GM19328 (cell line): ENCODE measurements at regions not wholly inside any gene's neighbourhood (a gene's known extent, or its start where the extent isn't known, plus 50 kb on each side); places are given as distances from the start of the nearest gene placed in this dataset.

Experiments
- ATAC-seq: cut with Tn5 transposase; IDR thresholded peaks from one replicate; pipeline ENCODE4 v1.9.1; 2021; ENCODE audit warnings: mild to moderate bottlenecking, moderate library complexity; ENCODE audit not compliant: unreplicated experiment

- ATAC-seq: no peak
Observed at GRCh38 chr10:28853195-28853594, 175.9 kb downstream of the BAMBI start.

DNA sequence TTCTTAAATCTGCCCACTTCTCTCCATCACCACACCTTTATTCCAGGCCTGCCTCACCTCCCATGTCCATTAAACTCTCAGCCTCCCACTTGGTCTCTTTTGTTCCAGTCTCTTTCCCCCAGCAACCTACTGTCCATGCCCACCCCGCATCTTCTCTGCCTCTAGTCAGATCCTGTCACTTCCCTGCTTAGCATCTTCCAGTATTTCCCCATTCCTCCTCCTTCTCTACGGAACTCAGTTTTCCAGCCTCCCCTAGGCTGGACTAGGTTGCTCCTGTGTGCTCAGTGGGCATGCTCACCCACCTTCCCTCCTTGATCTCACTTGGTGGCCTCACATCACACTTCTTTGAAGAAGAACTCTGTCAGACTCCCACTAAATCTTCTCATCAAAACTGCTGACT is 179.8 kb downstream of the BAMBI start:
- no peak for ATAC-seq

DNA sequence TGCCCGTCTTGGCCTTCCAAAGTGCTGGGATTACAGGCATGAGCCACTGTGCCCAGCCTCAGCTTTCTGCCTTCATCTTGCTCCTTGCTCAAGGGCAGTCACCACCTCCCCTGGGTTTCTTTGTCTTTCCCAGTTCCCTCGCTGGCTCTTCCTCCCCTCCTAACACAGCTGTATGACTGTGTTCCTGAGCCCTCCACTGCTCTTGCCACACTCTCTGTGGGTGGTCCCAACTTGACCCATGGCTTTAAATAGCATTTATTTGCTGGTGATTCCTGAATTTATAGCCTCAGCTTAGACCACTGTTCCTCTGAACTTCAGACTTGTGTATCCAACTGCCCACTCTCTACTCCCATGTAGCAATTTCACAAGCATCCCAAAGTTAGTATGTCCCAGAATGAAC is 181.3 kb downstream of the BAMBI start:
- ATAC-seq: no peak

GRCh38 chr10:28859791-28860190 is 182.5 kb downstream of the BAMBI start:
- ATAC-seq: no peak

- ATAC-seq: no peak
Observed at GRCh38 chr10:28862219-28862618, 184.9 kb downstream of the BAMBI start.

DNA sequence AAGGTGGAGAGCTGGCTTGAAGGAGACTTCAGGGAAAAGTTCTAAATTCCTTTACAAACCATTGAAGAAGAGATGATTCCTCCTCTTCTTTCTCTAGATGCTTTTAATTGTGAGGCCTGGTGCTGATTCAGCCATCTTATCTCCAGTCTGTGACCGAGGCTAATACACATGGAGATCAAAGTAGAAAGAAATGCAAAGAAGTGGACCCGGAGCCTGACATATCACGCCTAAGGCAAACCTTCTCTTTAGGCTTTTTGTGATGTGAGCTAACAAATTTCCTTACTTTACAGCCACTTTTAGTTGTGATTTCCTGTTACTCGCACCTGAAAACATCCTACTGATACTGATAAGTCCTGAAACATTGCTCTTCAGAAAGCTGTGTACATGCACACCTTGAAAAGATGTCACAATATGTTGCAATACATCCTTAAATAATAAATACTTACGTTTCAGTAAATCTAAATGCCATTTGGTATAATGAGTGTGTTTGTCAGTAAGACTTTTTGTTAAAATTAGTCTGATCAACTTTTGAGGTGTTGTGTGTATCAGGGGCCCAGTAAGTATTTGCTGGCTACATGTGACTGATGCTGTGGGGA is 192.4 kb downstream of the BAMBI start:
- ATAC-seq: no peak

DNA sequence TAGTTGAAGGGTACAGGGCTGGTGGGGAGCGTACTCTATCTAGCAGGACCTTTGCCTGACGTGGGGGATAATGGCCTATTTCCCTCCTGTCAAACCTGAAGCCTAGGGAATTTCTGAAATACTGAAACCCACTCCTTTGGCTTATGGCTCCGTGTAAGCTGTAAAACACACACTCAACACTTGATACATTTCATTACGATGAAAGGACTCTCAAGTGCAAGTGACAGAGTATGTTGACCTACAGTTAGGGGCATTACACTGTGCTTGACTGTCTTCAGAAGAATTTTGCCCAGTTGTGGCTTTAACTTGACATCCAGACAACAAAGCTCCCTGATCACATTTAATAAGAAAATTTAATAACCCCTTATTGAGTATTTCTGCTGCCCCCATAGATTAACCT is 194.3 kb downstream of the BAMBI start:
- ATAC-seq: no peak

GRCh38 chr10:28872587-28873165 is 195.4 kb downstream of the BAMBI start:
- ATAC-seq: no peak

DNA sequence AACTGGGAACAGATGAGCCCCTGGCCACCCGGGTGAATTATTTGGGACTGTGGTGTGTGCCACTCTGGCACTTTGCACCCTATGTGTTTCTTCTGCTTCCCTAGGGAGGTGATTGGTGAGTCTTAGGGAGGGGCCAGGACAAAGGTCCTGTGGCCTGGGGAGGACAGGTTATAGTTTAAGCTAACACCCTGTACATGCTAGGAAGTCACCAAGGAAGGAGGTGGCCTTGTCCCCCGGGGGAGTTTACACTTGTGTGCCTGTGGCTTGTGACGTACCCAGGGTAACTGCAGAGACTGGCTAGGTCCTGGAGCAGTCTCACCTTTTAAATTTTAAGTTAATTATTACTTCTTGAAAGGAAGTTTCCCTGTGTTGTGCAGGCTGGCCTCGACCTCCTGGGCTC is 196.2 kb downstream of the BAMBI start:
- ATAC-seq: no peak

GRCh38 chr10:28874210-28874609 is 196.9 kb downstream of the BAMBI start:
- ATAC-seq: no peak

GRCh38 chr10:28875549-28876081 is 198.3 kb downstream of the BAMBI start:
- ATAC-seq: no peak

- no peak for ATAC-seq
Observed at GRCh38 chr10:28878236-28878970, 201.1 kb downstream of the BAMBI start.

DNA sequence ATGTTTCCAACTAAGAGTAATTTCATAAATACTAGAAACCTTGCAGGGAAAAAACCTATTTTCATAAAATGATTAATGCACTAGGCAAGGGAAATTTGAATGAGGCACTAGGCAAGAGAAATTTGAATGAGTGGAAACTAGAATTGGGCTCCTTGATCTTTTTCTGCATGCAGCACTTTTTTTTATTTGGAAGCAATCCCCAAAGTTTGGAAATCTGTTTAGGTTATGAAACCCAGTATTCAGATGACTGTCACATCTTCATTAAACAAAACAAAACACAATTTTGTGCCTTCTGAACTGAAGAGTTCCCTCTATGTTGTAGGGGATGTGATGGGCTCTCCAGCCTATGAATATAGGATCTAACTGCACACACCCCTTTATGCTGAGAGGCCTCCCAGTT is 201.9 kb downstream of the BAMBI start:
- no peak for ATAC-seq

DNA sequence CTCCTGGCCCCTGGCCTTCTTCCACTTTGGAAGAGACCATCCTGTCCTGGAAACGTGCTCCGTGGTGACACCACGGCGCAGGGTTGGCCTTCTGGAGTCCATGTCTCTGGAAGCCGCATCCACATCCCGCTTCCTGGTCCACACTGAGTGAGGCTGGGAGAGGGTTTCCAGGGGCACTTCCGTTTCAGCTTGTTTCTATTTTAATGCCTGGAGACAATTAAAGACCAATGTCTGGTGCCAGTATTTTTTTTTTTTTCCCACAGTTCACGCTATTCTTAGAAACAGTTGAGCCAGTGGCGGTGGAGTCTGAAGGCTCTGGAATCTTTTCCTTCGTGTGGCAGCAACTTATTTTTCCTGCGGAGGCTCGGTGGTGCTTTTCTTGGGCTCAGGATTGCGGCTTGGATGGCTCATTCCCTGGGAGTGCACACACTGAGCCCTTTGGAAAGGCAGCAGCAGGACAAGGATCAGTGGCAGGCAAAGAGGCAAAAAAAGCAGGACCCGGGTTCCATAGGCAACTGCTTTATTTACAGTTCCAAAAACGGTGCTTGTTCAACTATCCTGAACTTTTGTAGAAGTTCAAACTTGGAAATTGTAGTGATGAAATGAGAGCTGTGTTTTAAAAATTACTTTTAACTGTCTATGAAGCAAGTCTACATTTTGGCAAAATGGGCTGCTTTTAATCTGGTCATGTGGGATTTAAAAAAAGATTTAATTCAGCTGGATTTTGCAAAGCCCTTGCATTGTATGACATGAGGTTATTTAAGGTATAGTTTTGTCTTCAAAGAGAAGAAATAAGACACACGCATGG is 202.8 kb downstream of the BAMBI start:
- no peak for ATAC-seq

DNA sequence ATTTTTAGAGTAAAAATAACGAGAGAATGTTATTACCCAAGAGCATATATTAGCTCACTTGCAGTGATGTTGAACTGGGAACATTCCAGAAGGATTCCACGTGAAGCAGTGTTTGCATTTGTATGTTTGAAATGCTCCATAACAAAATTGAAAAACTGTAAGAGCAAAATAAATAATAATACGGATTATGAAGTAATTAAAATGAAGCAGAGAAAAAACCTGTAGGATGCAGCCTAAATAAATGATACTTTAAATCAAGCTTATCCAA is 203.3 kb downstream of the BAMBI start:
- ATAC-seq: no peak

GRCh38 chr10:28881171-28881882 is 204.0 kb downstream of the BAMBI start:
- ATAC-seq: no peak

- no peak for ATAC-seq
Observed at GRCh38 chr10:28883741-28884423, 206.6 kb downstream of the BAMBI start.

- no peak for ATAC-seq
Observed at GRCh38 chr10:28890121-28890950, 213.0 kb downstream of the BAMBI start.

GRCh38 chr10:28891058-28891713 is 213.9 kb downstream of the BAMBI start:
- no peak for ATAC-seq
